Midbrain (tissue), 1 donor: ENCODE measurements at regions not wholly inside any gene's neighbourhood (a gene's known extent, or its start where the extent isn't known, plus 50 kb on each side); places are given as distances from the start of the nearest gene placed in this dataset.

Source experiments
- DNase-seq: peaks from one replicate; lab custom pipeline; 2025; lab: John Stamatoyannopoulos, UW

- no peak for DNase-seq
Observed at GRCh38 chr10:113420057-113420732, 132.7 kb upstream of the HABP2 start.

GRCh38 chr10:113420733-113421675 is 131.8 kb upstream of the HABP2 start:
- no peak for DNase-seq

GRCh38 chr10:113422371-113422770 is 130.5 kb upstream of the HABP2 start:
- DNase-seq: no peak

GRCh38 chr10:113423981-113424721 is 128.7 kb upstream of the HABP2 start:
- no peak for DNase-seq

- no peak for DNase-seq
Observed at GRCh38 chr10:113425008-113425407, 127.8 kb upstream of the HABP2 start.

GRCh38 chr10:113425541-113425951 is 127.3 kb upstream of the HABP2 start:
- no peak for DNase-seq

- no peak for DNase-seq
Observed at GRCh38 chr10:113426181-113426877, 126.5 kb upstream of the HABP2 start.

GRCh38 chr10:113427236-113427735 is 125.6 kb upstream of the HABP2 start:
- no peak for DNase-seq

- no peak for DNase-seq
Observed at GRCh38 chr10:113427811-113428558, 124.9 kb upstream of the HABP2 start.

- no peak for DNase-seq
Observed at GRCh38 chr10:113430634-113431397, 122.0 kb upstream of the HABP2 start.

GRCh38 chr10:113431398-113432160 is 121.3 kb upstream of the HABP2 start:
- DNase-seq: no peak

GRCh38 chr10:113433711-113434110 is 119.1 kb upstream of the HABP2 start:
- DNase-seq: no peak

- DNase-seq: no peak
Observed at GRCh38 chr10:113434315-113434714, 118.5 kb upstream of the HABP2 start.

GRCh38 chr10:113434950-113435349 is 117.9 kb upstream of the HABP2 start:
- DNase-seq: no peak

- no peak for DNase-seq
Observed at GRCh38 chr10:113435881-113436280, 117.0 kb upstream of the HABP2 start.

- no peak for DNase-seq
Observed at GRCh38 chr10:113436851-113437250, 116.0 kb upstream of the HABP2 start.

GRCh38 chr10:113438652-113439051 is 114.2 kb upstream of the HABP2 start:
- no peak for DNase-seq

GRCh38 chr10:113441220-113441619 is 111.6 kb upstream of the HABP2 start:
- DNase-seq: peak; percentile 24

- DNase-seq: no peak
Observed at GRCh38 chr10:113441686-113442270, 111.1 kb upstream of the HABP2 start.
